Right lobe of liver (tissue), 6 donors: ENCODE measurements at regions not wholly inside any gene's neighbourhood (a gene's known extent, or its start where the extent isn't known, plus 50 kb on each side); places are given as distances from the start of the nearest gene placed in this dataset.
A peak's percentile ranks its signal among the peaks of the same experiment; 100 is the strongest.

Experiments used
- ATAC-seq, 4 donors: fragments of 200-7000 bp; cut with Tn5 transposase; one replicate each; pipeline ENCODE4 v1.9.1; 2020; ENCODE audit warnings: mild to moderate bottlenecking in 4 of 4, moderate library complexity in 4 of 4
- DNase-seq, 3 donors: peaks; one replicate each; pipeline ENCODE4 v3.0.0-alpha.2; 2020
- H3K27ac ChIP-seq, 3 donors: fragments of 200-600 bp; one replicate each; pipeline ENCODE4 v1.8.0; 2022
- H3K27me3 ChIP-seq, 2 donors: fragments of 200-600 bp; one replicate each; pipeline ENCODE4 v1.8.0; 2022
- H3K36me3 ChIP-seq, 4 donors: fragments of 200-600 bp; sonication (generic) in 1 of 4; one replicate each; pipeline versions ENCODE4 v1.5.1 to v1.8.0; 2017 to 2022; ENCODE audit warnings: control low read depth in 1 of 4
- H3K4me1 ChIP-seq, 4 donors: fragments of 200-600 bp; sonication (generic) in 1 of 4; one replicate each; pipeline versions ENCODE4 v1.5.1 to v1.8.0; 2017 to 2022; ENCODE audit warnings: control low read depth in 1 of 4
- H3K4me3 ChIP-seq, 3 donors: fragments of 200-600 bp; one replicate each; pipeline ENCODE4 v1.8.0; 2022
- H3K9me3 ChIP-seq, 4 donors: fragments of 200-600 bp; sonication (generic) in 1 of 4; one replicate each; pipeline versions ENCODE4 v1.5.1 to v1.8.0; 2017 to 2022; ENCODE audit warnings: control low read depth in 1 of 4
- CTCF ChIP-seq, 4 donors: fragments of 200-600 bp in 3 of 4; fragments of 450-650 bp in 1 of 4; IDR thresholded peaks; one replicate each; pipeline versions ENCODE4 v1.5.1 to v1.8.0; 2016 to 2022; ENCODE audit warnings: antibody characterized with exemption in 4 of 4, mild to moderate bottlenecking in 2 of 4
- POLR2A ChIP-seq: fragments of 450-650 bp; IDR thresholded peaks from one replicate; pipeline ENCODE4 v1.6.1; 2017; ENCODE audit warnings: antibody characterized with exemption, mild to moderate bottlenecking
- WGBS: methylation state at CpG from one replicate; pipeline ENCODE4 v1.1.6; 2018; ENCODE audit warnings: low coverage, low lambda C conversion rate; ENCODE audit not compliant: insufficient coverage; ENCODE audit errors: missing lambda C conversion rate; 5-methylcytosine and 5-hydroxymethylcytosine counted together
- intact Hi-C, 2 donors: fragments of 100-400 bp; cut with DNase I; formaldehyde crosslinking; loops; one replicate each; pipeline versions ENCODE4 v1.11.2 to v1.14.1; 2022
- donor health status: DM: no; HTN: yes; CAD: no.
- donor health status: DM: no; HTN: no; CAD: no.
- donor health status: DM: no; HTN: no; CAD: no.
- donor health status: DM: no; HTN: yes; CAD: no.
- donor health status: DM: no; HTN: yes; CAD: no.

- no peak overlapping the region for H3K27ac ChIP-seq
- TF ChIP-seq POLR2A (no peak), CTCF (IDR thresholded peaks at IDR 0.05) (no peak)
- intact Hi-C loops = no loop called here
- no peaks in the 10 kb centered on the region for H3K27me3 ChIP-seq
- WGBS = 62% methylated on average over 4 of the region's 4 CpGs
- ATAC-seq = no peak
- H3K36me3 ChIP-seq = no peaks in the 10 kb centered on the region
- H3K9me3 ChIP-seq = no peaks in the 10 kb centered on the region
- no peak overlapping the region for H3K4me3 ChIP-seq
- no peak for DNase-seq
- no peaks in the 10 kb centered on the region for H3K4me1 ChIP-seq
Measured at GRCh38 chr1:177356674-177357435, 186.1 kb downstream of the BRINP2 start.

GRCh38 chr1:177355575-177355974 is 184.8 kb downstream of the BRINP2 start:
- ATAC-seq = peak; percentile 33 to 46 (median 42)
- H3K27me3 ChIP-seq = no peaks in the 10 kb centered on the region
- no peak overlapping the region for H3K27ac ChIP-seq
- no peak overlapping the region for H3K4me3 ChIP-seq
- intact Hi-C loops = no loop called here
- TF ChIP-seq POLR2A = no peak
- TF ChIP-seq CTCF (IDR thresholded peaks at IDR 0.05) = peak; percentile 16 to 34 (median 22)
- DNase-seq = no peak
- H3K4me1 ChIP-seq = no peaks in the 10 kb centered on the region
- H3K9me3 ChIP-seq = no peaks in the 10 kb centered on the region
- H3K36me3 ChIP-seq = no peaks in the 10 kb centered on the region
- WGBS = 3% methylated on average over 2 of the region's 2 CpGs

GRCh38 chr1:177354247-177354646 is 183.5 kb downstream of the BRINP2 start:
- ATAC-seq = no peak
- no peak for TF ChIP-seq POLR2A
- no peak for TF ChIP-seq CTCF (IDR thresholded peaks at IDR 0.05)
- Histone ChIP-seq H3K27me3 (no peaks in the 10 kb centered on the region), H3K9me3 (no peaks in the 10 kb centered on the region), H3K4me3 (no peak overlapping the region), H3K4me1 (no peaks in the 10 kb centered on the region), H3K36me3 (no peaks in the 10 kb centered on the region), H3K27ac (no peak overlapping the region)
- intact Hi-C loops = no loop called here
- no peak for DNase-seq
- 36% methylated on average over 3 of the region's 3 CpGs for WGBS

- TF ChIP-seq POLR2A = no peak
- no peak for TF ChIP-seq CTCF (IDR thresholded peaks at IDR 0.05)
- 38% methylated on average over 6 of the region's 6 CpGs for WGBS
- no peaks in the 10 kb centered on the region for H3K36me3 ChIP-seq
- H3K27me3 ChIP-seq = no peaks in the 10 kb centered on the region
- H3K4me3 ChIP-seq = no peak overlapping the region
- no peaks in the 10 kb centered on the region for H3K4me1 ChIP-seq
- intact Hi-C loops = no loop called here
- H3K27ac ChIP-seq = no peak overlapping the region
- no peak for DNase-seq
- no peaks in the 10 kb centered on the region for H3K9me3 ChIP-seq
- ATAC-seq = peak; percentile 51 to 67 (median 60)
Measured at GRCh38 chr1:177351361-177352108, 180.8 kb downstream of the BRINP2 start.
